H1 (cell line): ENCODE measurements at regions not wholly inside any gene's neighbourhood (a gene's known extent, or its start where the extent isn't known, plus 50 kb on each side); places are given as distances from the start of the nearest gene placed in this dataset.
A peak's percentile ranks its signal among the peaks of the same experiment; 100 is the strongest.

Source experiments
- EP300 ChIP-seq, 2 experiments: IDR thresholded peaks; 1 replicate in 1 of 2; 2 replicates in 1 of 2; pipeline ENCODE4 v1.6.1; 2011 to 2012; ENCODE audit warnings: low read depth in 2 of 2, low read length in 2 of 2, mild to moderate bottlenecking in 2 of 2, borderline replicate concordance in 1 of 2, inconsistent platforms in 1 of 2, moderate library complexity in 1 of 2
- SP1 ChIP-seq: IDR thresholded peaks from 2 replicates; pipeline ENCODE4 v1.6.1; 2011; ENCODE audit warnings: low read depth, low read length
- TAF7 ChIP-seq: optimal IDR thresholded peaks from 2 replicates; pipeline ENCODE3; 2011; ENCODE audit warnings: low read depth, mild to moderate bottlenecking, inconsistent platforms, low read length, moderate library complexity, borderline replicate concordance
- YY1 ChIP-seq: IDR thresholded peaks from 2 replicates; pipeline ENCODE4 v1.6.1; 2011; ENCODE audit warnings: low read depth, mild to moderate bottlenecking, low read length
- TF ChIP-seq, protein P1 (sequence below): fragments of 300-600 bp; sonication (generic); IDR thresholded peaks from 2 replicates; pipeline ENCODE4 v1.7.1; 2012; ENCODE audit warnings: low read length, moderate library complexity, mild to moderate bottlenecking, inconsistent platforms; ENCODE audit not compliant: insufficient replicate concordance

DNA sequence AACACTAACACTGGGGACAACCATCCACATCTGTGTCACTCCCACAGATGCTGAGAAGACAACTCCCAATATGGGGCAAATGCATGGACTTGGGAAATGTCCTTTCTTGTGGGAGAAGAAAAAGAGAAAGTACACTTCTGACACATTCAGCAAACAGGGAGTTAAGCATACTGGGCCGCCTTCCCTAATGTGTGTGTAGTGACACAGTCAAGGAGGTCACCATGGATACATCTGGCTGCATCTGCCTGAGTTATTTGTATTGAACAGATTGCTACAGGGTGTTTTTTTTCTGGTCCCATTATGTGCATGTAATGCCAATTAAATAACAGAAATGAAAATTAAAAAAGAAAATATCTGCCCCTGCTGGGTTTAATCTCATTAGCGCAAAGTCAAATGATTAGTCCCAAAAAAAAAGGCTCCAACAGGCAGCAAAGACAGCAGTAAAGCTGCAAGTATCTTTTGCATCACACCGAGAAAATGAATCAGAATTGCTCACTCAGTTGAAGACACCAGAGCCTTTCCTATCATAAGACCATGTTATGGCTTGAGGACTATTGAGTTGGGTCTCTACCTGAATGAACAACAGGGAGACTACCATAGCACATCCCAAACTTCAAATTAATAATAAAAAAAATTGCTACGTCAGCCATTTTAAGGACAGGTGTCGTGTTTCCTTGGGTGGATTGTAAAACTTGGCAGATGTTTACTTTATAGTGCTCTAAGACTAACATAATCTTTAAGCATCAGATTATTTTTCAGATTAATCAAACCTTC lies 395.9 kb downstream of the DTWD2 start (continued):
- TF ChIP-seq, protein P1, sequence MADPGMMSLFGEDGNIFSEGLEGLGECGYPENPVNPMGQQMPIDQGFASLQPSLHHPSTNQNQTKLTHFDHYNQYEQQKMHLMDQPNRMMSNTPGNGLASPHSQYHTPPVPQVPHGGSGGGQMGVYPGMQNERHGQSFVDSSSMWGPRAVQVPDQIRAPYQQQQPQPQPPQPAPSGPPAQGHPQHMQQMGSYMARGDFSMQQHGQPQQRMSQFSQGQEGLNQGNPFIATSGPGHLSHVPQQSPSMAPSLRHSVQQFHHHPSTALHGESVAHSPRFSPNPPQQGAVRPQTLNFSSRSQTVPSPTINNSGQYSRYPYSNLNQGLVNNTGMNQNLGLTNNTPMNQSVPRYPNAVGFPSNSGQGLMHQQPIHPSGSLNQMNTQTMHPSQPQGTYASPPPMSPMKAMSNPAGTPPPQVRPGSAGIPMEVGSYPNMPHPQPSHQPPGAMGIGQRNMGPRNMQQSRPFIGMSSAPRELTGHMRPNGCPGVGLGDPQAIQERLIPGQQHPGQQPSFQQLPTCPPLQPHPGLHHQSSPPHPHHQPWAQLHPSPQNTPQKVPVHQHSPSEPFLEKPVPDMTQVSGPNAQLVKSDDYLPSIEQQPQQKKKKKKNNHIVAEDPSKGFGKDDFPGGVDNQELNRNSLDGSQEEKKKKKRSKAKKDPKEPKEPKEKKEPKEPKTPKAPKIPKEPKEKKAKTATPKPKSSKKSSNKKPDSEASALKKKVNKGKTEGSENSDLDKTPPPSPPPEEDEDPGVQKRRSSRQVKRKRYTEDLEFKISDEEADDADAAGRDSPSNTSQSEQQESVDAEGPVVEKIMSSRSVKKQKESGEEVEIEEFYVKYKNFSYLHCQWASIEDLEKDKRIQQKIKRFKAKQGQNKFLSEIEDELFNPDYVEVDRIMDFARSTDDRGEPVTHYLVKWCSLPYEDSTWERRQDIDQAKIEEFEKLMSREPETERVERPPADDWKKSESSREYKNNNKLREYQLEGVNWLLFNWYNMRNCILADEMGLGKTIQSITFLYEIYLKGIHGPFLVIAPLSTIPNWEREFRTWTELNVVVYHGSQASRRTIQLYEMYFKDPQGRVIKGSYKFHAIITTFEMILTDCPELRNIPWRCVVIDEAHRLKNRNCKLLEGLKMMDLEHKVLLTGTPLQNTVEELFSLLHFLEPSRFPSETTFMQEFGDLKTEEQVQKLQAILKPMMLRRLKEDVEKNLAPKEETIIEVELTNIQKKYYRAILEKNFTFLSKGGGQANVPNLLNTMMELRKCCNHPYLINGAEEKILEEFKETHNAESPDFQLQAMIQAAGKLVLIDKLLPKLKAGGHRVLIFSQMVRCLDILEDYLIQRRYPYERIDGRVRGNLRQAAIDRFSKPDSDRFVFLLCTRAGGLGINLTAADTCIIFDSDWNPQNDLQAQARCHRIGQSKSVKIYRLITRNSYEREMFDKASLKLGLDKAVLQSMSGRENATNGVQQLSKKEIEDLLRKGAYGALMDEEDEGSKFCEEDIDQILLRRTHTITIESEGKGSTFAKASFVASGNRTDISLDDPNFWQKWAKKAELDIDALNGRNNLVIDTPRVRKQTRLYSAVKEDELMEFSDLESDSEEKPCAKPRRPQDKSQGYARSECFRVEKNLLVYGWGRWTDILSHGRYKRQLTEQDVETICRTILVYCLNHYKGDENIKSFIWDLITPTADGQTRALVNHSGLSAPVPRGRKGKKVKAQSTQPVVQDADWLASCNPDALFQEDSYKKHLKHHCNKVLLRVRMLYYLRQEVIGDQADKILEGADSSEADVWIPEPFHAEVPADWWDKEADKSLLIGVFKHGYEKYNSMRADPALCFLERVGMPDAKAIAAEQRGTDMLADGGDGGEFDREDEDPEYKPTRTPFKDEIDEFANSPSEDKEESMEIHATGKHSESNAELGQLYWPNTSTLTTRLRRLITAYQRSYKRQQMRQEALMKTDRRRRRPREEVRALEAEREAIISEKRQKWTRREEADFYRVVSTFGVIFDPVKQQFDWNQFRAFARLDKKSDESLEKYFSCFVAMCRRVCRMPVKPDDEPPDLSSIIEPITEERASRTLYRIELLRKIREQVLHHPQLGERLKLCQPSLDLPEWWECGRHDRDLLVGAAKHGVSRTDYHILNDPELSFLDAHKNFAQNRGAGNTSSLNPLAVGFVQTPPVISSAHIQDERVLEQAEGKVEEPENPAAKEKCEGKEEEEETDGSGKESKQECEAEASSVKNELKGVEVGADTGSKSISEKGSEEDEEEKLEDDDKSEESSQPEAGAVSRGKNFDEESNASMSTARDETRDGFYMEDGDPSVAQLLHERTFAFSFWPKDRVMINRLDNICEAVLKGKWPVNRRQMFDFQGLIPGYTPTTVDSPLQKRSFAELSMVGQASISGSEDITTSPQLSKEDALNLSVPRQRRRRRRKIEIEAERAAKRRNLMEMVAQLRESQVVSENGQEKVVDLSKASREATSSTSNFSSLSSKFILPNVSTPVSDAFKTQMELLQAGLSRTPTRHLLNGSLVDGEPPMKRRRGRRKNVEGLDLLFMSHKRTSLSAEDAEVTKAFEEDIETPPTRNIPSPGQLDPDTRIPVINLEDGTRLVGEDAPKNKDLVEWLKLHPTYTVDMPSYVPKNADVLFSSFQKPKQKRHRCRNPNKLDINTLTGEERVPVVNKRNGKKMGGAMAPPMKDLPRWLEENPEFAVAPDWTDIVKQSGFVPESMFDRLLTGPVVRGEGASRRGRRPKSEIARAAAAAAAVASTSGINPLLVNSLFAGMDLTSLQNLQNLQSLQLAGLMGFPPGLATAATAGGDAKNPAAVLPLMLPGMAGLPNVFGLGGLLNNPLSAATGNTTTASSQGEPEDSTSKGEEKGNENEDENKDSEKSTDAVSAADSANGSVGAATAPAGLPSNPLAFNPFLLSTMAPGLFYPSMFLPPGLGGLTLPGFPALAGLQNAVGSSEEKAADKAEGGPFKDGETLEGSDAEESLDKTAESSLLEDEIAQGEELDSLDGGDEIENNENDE: no peak
- TF ChIP-seq EP300 (IDR thresholded peaks at IDR 0.05; ENCODE audit: borderline replicate concordance in 1 of 2, low read depth in 2 of 2, low read length in 2 of 2) (no peak), TAF7 (no peak), SP1 (no peak), YY1 (peak; percentile 36; the same call in 1 of the 2 replicates)
